ENCODE measurements at regions not wholly inside any gene's neighbourhood (a gene's known extent, or its start where the extent isn't known, plus 50 kb on each side); places are given as distances from the start of the nearest gene placed in this dataset.

DNA sequence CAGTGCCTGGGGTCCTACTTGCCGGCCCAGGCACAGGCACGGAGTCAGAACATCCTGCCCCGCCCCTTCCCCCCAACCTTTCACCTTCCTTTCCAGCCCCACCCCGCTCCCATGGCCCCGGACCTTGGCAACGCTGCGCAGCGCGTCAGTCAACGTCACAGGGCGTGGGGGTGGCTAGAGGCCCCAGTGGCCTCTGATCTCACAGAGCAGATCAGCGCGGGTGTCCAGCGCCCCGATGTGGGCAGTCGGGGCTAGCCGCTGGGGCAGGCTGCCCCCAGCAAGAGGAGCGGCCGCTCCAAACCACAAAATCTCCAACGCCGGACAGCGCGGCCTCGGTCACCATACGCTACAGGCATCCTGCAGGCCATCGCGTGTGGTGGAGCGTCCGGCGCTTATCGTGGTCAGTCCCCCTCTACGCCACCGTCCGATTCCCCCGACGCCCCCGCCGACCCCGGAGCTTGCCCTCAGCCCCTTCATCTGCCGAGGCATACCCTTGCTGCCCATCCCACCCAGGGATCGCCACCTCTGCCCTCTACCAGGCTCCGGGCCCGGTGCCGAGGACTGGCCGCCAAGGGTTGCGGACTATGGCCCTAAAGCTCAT is 69.6 kb upstream of the APOOL start:
- H2AFZ ChIP-seq (ENCODE audit: low read length): no peak overlapping the region
- TF ChIP-seq, protein P1, sequence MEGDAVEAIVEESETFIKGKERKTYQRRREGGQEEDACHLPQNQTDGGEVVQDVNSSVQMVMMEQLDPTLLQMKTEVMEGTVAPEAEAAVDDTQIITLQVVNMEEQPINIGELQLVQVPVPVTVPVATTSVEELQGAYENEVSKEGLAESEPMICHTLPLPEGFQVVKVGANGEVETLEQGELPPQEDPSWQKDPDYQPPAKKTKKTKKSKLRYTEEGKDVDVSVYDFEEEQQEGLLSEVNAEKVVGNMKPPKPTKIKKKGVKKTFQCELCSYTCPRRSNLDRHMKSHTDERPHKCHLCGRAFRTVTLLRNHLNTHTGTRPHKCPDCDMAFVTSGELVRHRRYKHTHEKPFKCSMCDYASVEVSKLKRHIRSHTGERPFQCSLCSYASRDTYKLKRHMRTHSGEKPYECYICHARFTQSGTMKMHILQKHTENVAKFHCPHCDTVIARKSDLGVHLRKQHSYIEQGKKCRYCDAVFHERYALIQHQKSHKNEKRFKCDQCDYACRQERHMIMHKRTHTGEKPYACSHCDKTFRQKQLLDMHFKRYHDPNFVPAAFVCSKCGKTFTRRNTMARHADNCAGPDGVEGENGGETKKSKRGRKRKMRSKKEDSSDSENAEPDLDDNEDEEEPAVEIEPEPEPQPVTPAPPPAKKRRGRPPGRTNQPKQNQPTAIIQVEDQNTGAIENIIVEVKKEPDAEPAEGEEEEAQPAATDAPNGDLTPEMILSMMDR (conservative IDR thresholded peaks at IDR 0.05; ENCODE audit: low read length): no peak
- TF ChIP-seq EZH2phosphoT487 (IDR thresholded peaks at IDR 0.05; ENCODE audit: borderline replicate concordance): no peak
- H3K36me3 ChIP-seq (ENCODE audit: insufficient read depth, low read length): no peaks in the 10 kb centered on the region
- H3K4me3 ChIP-seq (ENCODE audit: low read length, poor library complexity, severe bottlenecking): no peak overlapping the region
- H3K9me3 ChIP-seq (ENCODE audit: insufficient read depth, low read depth, low read length): no peaks in the 10 kb centered on the region
- no peaks in the 10 kb centered on the region for H3K9me2 ChIP-seq (replicated peaks; ENCODE audit: low read depth, low read length)
- H3K9ac ChIP-seq (ENCODE audit: low read depth, low read length, poor library complexity, severe bottlenecking): no peak overlapping the region
- no peak overlapping the region for H3K4me2 ChIP-seq (ENCODE audit: low read depth, low read length, poor library complexity, severe bottlenecking)
- no peaks in the 10 kb centered on the region for H3F3A ChIP-seq (ENCODE audit: low read depth)
- H3K4me1 ChIP-seq (ENCODE audit: insufficient read depth, low read length, poor library complexity, severe bottlenecking): no peaks in the 10 kb centered on the region
- no peaks in the 10 kb centered on the region for H4K20me1 ChIP-seq (ENCODE audit: insufficient read depth, low read length, poor library complexity, severe bottlenecking)
- no peaks in the 10 kb centered on the region for H3K79me2 ChIP-seq (ENCODE audit: insufficient read depth, low read length)
- H3K27me3 ChIP-seq (ENCODE audit: insufficient read depth, low read length, poor library complexity, severe bottlenecking): no peaks in the 10 kb centered on the region
